Stimulated activated CD4-positive, alpha-beta T cell treated with anti-CD3 and anti-CD28 coated beads, Interleukin-2, amount 100 ng/mL, for 4 hours (primary cell): ENCODE measurements at regions not wholly inside any gene's neighbourhood (a gene's known extent, or its start where the extent isn't known, plus 50 kb on each side); places are given as distances from the start of the nearest gene placed in this dataset.
A peak's percentile ranks its signal among the peaks of the same experiment; 100 is the strongest.
"Not testable (repeated sequence)": the region's sequence is repeated elsewhere in the genome, so short reads cannot be mapped to it uniquely, and the experiment has no call there.

Experiments used
- DNase-seq: peaks from one replicate; pipeline ENCODE4 v3.0.0-alpha.2; 2020; ENCODE audit warnings: low read depth

- not testable (repeated sequence) for DNase-seq
Measured at GRCh38 chr2:7641272-7641671, 724.1 kb downstream of the RNF144A start.

GRCh38 chr2:7646024-7646423 lies 728.8 kb downstream of the RNF144A start:
- no peak for DNase-seq

GRCh38 chr2:7646661-7647060 lies 729.4 kb downstream of the RNF144A start:
- DNase-seq: no peak

GRCh38 chr2:7648221-7648795 lies 731.1 kb downstream of the RNF144A start:
- DNase-seq: no peak

- DNase-seq: no peak
Measured at GRCh38 chr2:7649461-7650228, 732.4 kb downstream of the RNF144A start.

- no peak for DNase-seq
Measured at GRCh38 chr2:7653617-7654016, 736.4 kb downstream of the RNF144A start.

GRCh38 chr2:7655629-7656028 lies 738.4 kb downstream of the RNF144A start:
- DNase-seq: no peak

GRCh38 chr2:7657526-7657925 lies 740.3 kb downstream of the RNF144A start:
- not testable (repeated sequence) for DNase-seq

- DNase-seq: no peak
Measured at GRCh38 chr2:7658486-7658885, 741.3 kb downstream of the RNF144A start.

- no peak for DNase-seq
Measured at GRCh38 chr2:7660816-7661215, 743.6 kb downstream of the RNF144A start.

- no peak for DNase-seq
Measured at GRCh38 chr2:7661502-7661901, 744.3 kb downstream of the RNF144A start.

- no peak for DNase-seq
Measured at GRCh38 chr2:7665880-7666279, 748.7 kb downstream of the RNF144A start.

- DNase-seq: no peak
Measured at GRCh38 chr2:7666596-7667259, 749.5 kb downstream of the RNF144A start.

- DNase-seq: no peak
Measured at GRCh38 chr2:7667260-7667757, 750.1 kb downstream of the RNF144A start.

GRCh38 chr2:7670905-7671641 lies 753.9 kb downstream of the RNF144A start:
- no peak for DNase-seq

GRCh38 chr2:7672027-7672684 lies 754.9 kb downstream of the RNF144A start:
- peak; percentile 32 for DNase-seq

- no peak for DNase-seq
Measured at GRCh38 chr2:7672685-7673071, 755.5 kb downstream of the RNF144A start.

GRCh38 chr2:7673101-7673500 lies 755.9 kb downstream of the RNF144A start:
- no peak for DNase-seq

GRCh38 chr2:7673853-7674252 lies 756.6 kb downstream of the RNF144A start:
- DNase-seq: no peak

GRCh38 chr2:7674606-7675005 lies 757.4 kb downstream of the RNF144A start:
- no peak for DNase-seq

- no peak for DNase-seq
Measured at GRCh38 chr2:7676714-7677113, 759.5 kb downstream of the RNF144A start.
